ENCODE measurements at regions not wholly inside any gene's neighbourhood (a gene's known extent, or its start where the extent isn't known, plus 50 kb on each side); places are given as distances from the start of the nearest gene placed in this dataset.

DNA sequence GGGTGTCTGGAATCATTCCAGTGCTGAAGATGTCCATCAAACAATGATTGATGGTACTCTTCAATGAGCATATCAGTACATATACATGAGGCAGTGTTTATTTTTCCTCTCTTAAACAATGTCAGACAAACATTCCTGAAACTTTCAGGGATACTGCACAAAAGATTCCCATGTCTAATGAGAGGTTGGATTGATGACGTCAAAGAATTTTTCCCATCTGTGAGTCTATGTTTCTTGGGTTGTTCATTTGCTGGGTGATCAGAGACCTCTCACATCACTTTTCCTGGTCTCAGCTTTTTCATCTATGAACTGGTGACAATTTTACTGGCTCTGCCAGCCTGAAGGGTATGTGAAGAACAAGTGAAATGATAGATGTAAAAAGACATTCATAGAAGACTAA, 325.5 kb downstream of the EN1 start:
- H3K4me1 ChIP-seq: no peaks in the 10 kb centered on the region
- no peak overlapping the region for H3K4me3 ChIP-seq
- TF ChIP-seq POLR2A (IDR thresholded peaks at IDR 0.05) (no peak), CTCF (IDR thresholded peaks at IDR 0.05) (no peak)
- H3K9me3 ChIP-seq: peaks cover 0 to 10% (median 0%) of the 10 kb centered on the region in 3 donors
- intact Hi-C loops (cut with DNase I): no loop called here
- no peaks in the 10 kb centered on the region for H3K27me3 ChIP-seq
- H3K36me3 ChIP-seq: no peaks in the 10 kb centered on the region
- H3K27ac ChIP-seq: no peak overlapping the region
- 44 to 71% methylated on average over 1 of the region's 1 CpG for WGBS, 2 donors
- DNase-seq: no peak

DNA sequence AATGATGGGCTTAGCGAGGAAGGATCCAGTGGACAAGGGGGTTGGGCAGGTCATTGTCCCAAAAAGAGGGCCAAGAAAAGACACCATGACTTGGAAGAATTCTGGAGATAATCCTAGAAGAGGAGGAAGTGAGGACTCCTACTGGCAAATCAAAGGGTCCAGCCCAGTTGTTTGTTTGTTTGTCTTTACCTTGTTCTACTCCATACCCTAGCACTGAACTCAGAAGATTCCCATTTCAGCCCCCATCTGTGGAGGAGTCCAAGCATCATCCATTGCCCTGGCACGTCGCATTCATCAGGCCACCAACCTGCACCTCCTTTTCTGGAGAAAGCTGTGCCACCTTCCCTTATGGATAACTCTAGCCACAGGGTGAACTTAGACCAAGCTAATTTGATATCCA, 326.2 kb downstream of the EN1 start:
- intact Hi-C loops (cut with DNase I): no loop called here
- H3K36me3 ChIP-seq: no peaks in the 10 kb centered on the region
- WGBS, 2 donors: 72 to 80% methylated on average over 2 to 3 of the region's 3 CpGs
- H3K4me3 ChIP-seq: no peak overlapping the region
- H3K4me1 ChIP-seq: no peaks in the 10 kb centered on the region
- H3K9me3 ChIP-seq: peaks cover 0 to 10% (median 0%) of the 10 kb centered on the region in 3 donors
- TF ChIP-seq CTCF (IDR thresholded peaks at IDR 0.05): no peak
- TF ChIP-seq POLR2A (IDR thresholded peaks at IDR 0.05): no peak
- DNase-seq: no peak
- no peaks in the 10 kb centered on the region for H3K27me3 ChIP-seq
- H3K27ac ChIP-seq: no peak overlapping the region

DNA sequence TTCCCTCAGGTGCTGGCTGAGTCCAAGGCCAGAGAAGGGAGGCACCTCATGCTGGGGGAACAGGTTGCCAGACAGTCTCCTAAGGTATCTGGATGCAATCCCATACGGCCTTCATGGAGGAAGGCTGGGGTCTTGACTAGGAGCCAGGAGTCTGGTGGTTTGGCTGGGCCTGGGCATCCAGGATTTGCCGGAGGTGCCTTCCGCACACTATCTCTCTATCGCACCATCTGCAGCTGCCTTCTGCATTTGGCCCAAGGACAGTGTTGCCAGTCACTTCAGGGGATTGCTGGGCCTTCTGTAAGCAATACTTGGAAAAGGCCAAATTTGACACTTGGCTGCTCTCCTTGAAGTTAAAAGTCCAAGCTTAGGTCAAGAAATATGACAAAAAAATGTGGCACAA, 327.2 kb downstream of the EN1 start:
- DNase-seq: no peak
- intact Hi-C loops (cut with DNase I): no loop called here
- Histone ChIP-seq H3K9me3 (peaks cover 0 to 10% (median 0%) of the 10 kb centered on the region in 3 donors), H3K4me3 (no peak overlapping the region), H3K27me3 (no peaks in the 10 kb centered on the region), H3K27ac (no peak overlapping the region), H3K4me1 (no peaks in the 10 kb centered on the region), H3K36me3 (no peaks in the 10 kb centered on the region)
- TF ChIP-seq POLR2A (IDR thresholded peaks at IDR 0.05): no peak
- no peak for TF ChIP-seq CTCF (IDR thresholded peaks at IDR 0.05)
- 75 to 93% methylated on average over 4 of the region's 4 CpGs for WGBS, 2 donors

GRCh38 chr2:118519511-118519910, 327.9 kb downstream of the EN1 start:
- intact Hi-C loops (cut with DNase I): no loop called here
- no peak for DNase-seq
- Histone ChIP-seq H3K4me3 (no peak overlapping the region), H3K27me3 (no peaks in the 10 kb centered on the region), H3K36me3 (no peaks in the 10 kb centered on the region), H3K9me3 (peaks cover 0 to 10% (median 0%) of the 10 kb centered on the region in 3 donors), H3K27ac (no peak overlapping the region), H3K4me1 (no peaks in the 10 kb centered on the region)
- no peak for TF ChIP-seq POLR2A (IDR thresholded peaks at IDR 0.05)
- TF ChIP-seq CTCF (IDR thresholded peaks at IDR 0.05): no peak

GRCh38 chr2:118510807-118511206, 336.6 kb downstream of the EN1 start:
- no peaks in the 10 kb centered on the region for H3K27me3 ChIP-seq
- H3K4me1 ChIP-seq: no peaks in the 10 kb centered on the region
- no peaks in the 10 kb centered on the region for H3K36me3 ChIP-seq
- no peak overlapping the region for H3K27ac ChIP-seq
- 42 to 61% methylated on average over 2 to 4 of the region's 4 CpGs for WGBS, 2 donors
- DNase-seq: no peak
- H3K4me3 ChIP-seq: no peak overlapping the region
- TF ChIP-seq POLR2A (IDR thresholded peaks at IDR 0.05) (no peak), CTCF (IDR thresholded peaks at IDR 0.05) (no peak)
- intact Hi-C loops (cut with DNase I): no loop called here
- no peaks in the 10 kb centered on the region for H3K9me3 ChIP-seq

Measured in esophagus squamous epithelium (tissue), 5 donors.